Hypothalamus (tissue), 51 donors: ENCODE measurements at regions not wholly inside any gene's neighbourhood (a gene's known extent, or its start where the extent isn't known, plus 50 kb on each side); places are given as distances from the start of the nearest gene placed in this dataset.
A peak's percentile ranks its signal among the peaks of the same experiment; 100 is the strongest.

Experiments used
- DNase-seq, 51 donors: peaks; one replicate each; lab custom pipeline; 2025; lab: John Stamatoyannopoulos, UW

- DNase-seq: no peak
Measured at GRCh38 chr6:54991761-54992330, 145.3 kb downstream of the FAM83B start.

- DNase-seq: no peak
Measured at GRCh38 chr6:54992789-54993188, 146.2 kb downstream of the FAM83B start.

GRCh38 chr6:54993294-54993693 is 146.7 kb downstream of the FAM83B start:
- DNase-seq: no peak

- DNase-seq: no peak
Measured at GRCh38 chr6:54993948-54994347, 147.4 kb downstream of the FAM83B start.

- DNase-seq: no peak
Measured at GRCh38 chr6:54998576-54998975, 152.0 kb downstream of the FAM83B start.

GRCh38 chr6:55003719-55004430 is 157.3 kb downstream of the FAM83B start:
- peak in 1 of 51 donors; percentile 3 for DNase-seq

- DNase-seq: no peak
Measured at GRCh38 chr6:55009131-55009530, 162.6 kb downstream of the FAM83B start.

- no peak for DNase-seq
Measured at GRCh38 chr6:55011034-55011433, 163.3 kb upstream of the HCRTR2 start.

GRCh38 chr6:55012454-55012853 is 161.9 kb upstream of the HCRTR2 start:
- DNase-seq: no peak

GRCh38 chr6:55014321-55015088 is 159.8 kb upstream of the HCRTR2 start:
- DNase-seq: no peak

GRCh38 chr6:55016261-55016660 is 158.1 kb upstream of the HCRTR2 start:
- DNase-seq: no peak

GRCh38 chr6:55017555-55018300 is 156.6 kb upstream of the HCRTR2 start:
- no peak for DNase-seq

- DNase-seq: no peak
Measured at GRCh38 chr6:55019591-55019990, 154.7 kb upstream of the HCRTR2 start.

GRCh38 chr6:55023230-55023629 is 151.1 kb upstream of the HCRTR2 start:
- no peak for DNase-seq

GRCh38 chr6:55033016-55033546 is 141.2 kb upstream of the HCRTR2 start:
- DNase-seq: no peak

- DNase-seq: peak in 1 of 51 donors; percentile 0
Measured at GRCh38 chr6:55034752-55035151, 139.6 kb upstream of the HCRTR2 start.

GRCh38 chr6:55040102-55040848 is 134.0 kb upstream of the HCRTR2 start:
- DNase-seq: no peak

GRCh38 chr6:55046869-55047422 is 127.4 kb upstream of the HCRTR2 start:
- DNase-seq: no peak

- DNase-seq: no peak
Measured at GRCh38 chr6:55047451-55048044, 126.8 kb upstream of the HCRTR2 start.
